ENCODE measurements at regions not wholly inside any gene's neighbourhood (a gene's known extent, or its start where the extent isn't known, plus 50 kb on each side); places are given as distances from the start of the nearest gene placed in this dataset.

- no peak overlapping the region for H3K27ac ChIP-seq (ENCODE audit: low read depth in 1 of 2, low read length in 1 of 2)
- H3K36me3 ChIP-seq (ENCODE audit: control insufficient read depth in 4 of 4, insufficient read depth in 4 of 4, low read length in 4 of 4) = no peaks in the 10 kb centered on the region
- ATAC-seq (ENCODE audit: insufficient read depth, low FRiP score) (no peak), DNase-seq (no peak)
- TF ChIP-seq CTCF (IDR thresholded peaks at IDR 0.05; ENCODE audit: control extremely low read depth, extremely low read depth) = no peak
- peaks cover 0 to 4% (median 0%) of the 10 kb centered on the region in 3 donors for H3K27me3 ChIP-seq (ENCODE audit: control insufficient read depth in 3 of 3, insufficient read depth in 3 of 3, low read length in 2 of 3)
- H3K4me1 ChIP-seq (ENCODE audit: control insufficient read depth in 5 of 5, insufficient read depth in 5 of 5, low read length in 5 of 5) = no peaks in the 10 kb centered on the region
- no peaks in the 10 kb centered on the region for H3K9me3 ChIP-seq (ENCODE audit: control insufficient read depth in 4 of 4, insufficient read depth in 3 of 4, low read length in 3 of 4)
- no peak overlapping the region for H3K4me3 ChIP-seq
- 69 to 73% methylated on average over 4 of the region's 4 CpGs for WGBS, 2 donors
- no peak overlapping the region for H3K9ac ChIP-seq (ENCODE audit: insufficient read depth in 1 of 2, low read length in 2 of 2)
Observed at GRCh38 chr7:120089968-120090367, 183.0 kb upstream of the KCND2 start.

GRCh38 chr7:120091807-120092206, 181.2 kb upstream of the KCND2 start:
- Histone ChIP-seq H3K9me3 (ENCODE audit: control insufficient read depth in 4 of 4, insufficient read depth in 3 of 4, low read length in 3 of 4) (no peaks in the 10 kb centered on the region), H3K9ac (ENCODE audit: insufficient read depth in 1 of 2, low read length in 2 of 2) (no peak overlapping the region), H3K4me1 (ENCODE audit: control insufficient read depth in 5 of 5, insufficient read depth in 5 of 5, low read length in 5 of 5) (no peaks in the 10 kb centered on the region), H3K36me3 (ENCODE audit: control insufficient read depth in 4 of 4, insufficient read depth in 4 of 4, low read length in 4 of 4) (no peaks in the 10 kb centered on the region), H3K27ac (ENCODE audit: low read depth in 1 of 2, low read length in 1 of 2) (no peak overlapping the region), H3K27me3 (ENCODE audit: control insufficient read depth in 3 of 3, insufficient read depth in 3 of 3, low read length in 2 of 3) (peaks cover 0 to 4% (median 0%) of the 10 kb centered on the region in 3 donors), H3K4me3 (no peak overlapping the region)
- WGBS, 2 donors = 76 to 78% methylated on average over 3 of the region's 3 CpGs
- ATAC-seq (ENCODE audit: insufficient read depth, low FRiP score) (no peak), DNase-seq (no peak)
- TF ChIP-seq CTCF (IDR thresholded peaks at IDR 0.05; ENCODE audit: control extremely low read depth, extremely low read depth) = no peak

- no peak for ATAC-seq (ENCODE audit: insufficient read depth, low FRiP score)
- H3K36me3 ChIP-seq (ENCODE audit: control insufficient read depth in 4 of 4, insufficient read depth in 4 of 4, low read length in 4 of 4) = no peaks in the 10 kb centered on the region
- H3K27me3 ChIP-seq (ENCODE audit: control insufficient read depth in 3 of 3, insufficient read depth in 3 of 3, low read length in 2 of 3) = no peaks in the 10 kb centered on the region
- no peak for TF ChIP-seq CTCF (IDR thresholded peaks at IDR 0.05; ENCODE audit: control extremely low read depth, extremely low read depth)
- H3K27ac ChIP-seq (ENCODE audit: low read depth in 1 of 2, low read length in 1 of 2) = no peak overlapping the region
- peak in 1 of 3 donors; percentile 7 for DNase-seq
- H3K9ac ChIP-seq (ENCODE audit: insufficient read depth in 1 of 2, low read length in 2 of 2) = no peak overlapping the region
- WGBS, 2 donors = 70 to 74% methylated on average over 2 of the region's 2 CpGs
- H3K4me3 ChIP-seq = no peak overlapping the region
- H3K9me3 ChIP-seq (ENCODE audit: control insufficient read depth in 4 of 4, insufficient read depth in 3 of 4, low read length in 3 of 4) = no peaks in the 10 kb centered on the region
- peaks cover 0 to 4% (median 0%) of the 10 kb centered on the region in 5 donors for H3K4me1 ChIP-seq (ENCODE audit: control insufficient read depth in 5 of 5, insufficient read depth in 5 of 5, low read length in 5 of 5)
Observed at GRCh38 chr7:120097020-120097419, 176.0 kb upstream of the KCND2 start.

GRCh38 chr7:120097774-120098173, 175.2 kb upstream of the KCND2 start:
- no peak for TF ChIP-seq CTCF (IDR thresholded peaks at IDR 0.05; ENCODE audit: control extremely low read depth, extremely low read depth)
- Histone ChIP-seq H3K27me3 (ENCODE audit: control insufficient read depth in 3 of 3, insufficient read depth in 3 of 3, low read length in 2 of 3) (no peaks in the 10 kb centered on the region), H3K4me3 (no peak overlapping the region), H3K27ac (ENCODE audit: low read depth in 1 of 2, low read length in 1 of 2) (no peak overlapping the region), H3K36me3 (ENCODE audit: control insufficient read depth in 4 of 4, insufficient read depth in 4 of 4, low read length in 4 of 4) (no peaks in the 10 kb centered on the region), H3K4me1 (ENCODE audit: control insufficient read depth in 5 of 5, insufficient read depth in 5 of 5, low read length in 5 of 5) (peaks cover 0 to 4% (median 0%) of the 10 kb centered on the region in 5 donors), H3K9me3 (ENCODE audit: control insufficient read depth in 4 of 4, insufficient read depth in 3 of 4, low read length in 3 of 4) (no peaks in the 10 kb centered on the region), H3K9ac (ENCODE audit: insufficient read depth in 1 of 2, low read length in 2 of 2) (no peak overlapping the region)
- ATAC-seq (ENCODE audit: insufficient read depth, low FRiP score) (no peak), DNase-seq (no peak)
